NB4 (cell line): ENCODE measurements at regions not wholly inside any gene's neighbourhood (a gene's known extent, or its start where the extent isn't known, plus 50 kb on each side); places are given as distances from the start of the nearest gene placed in this dataset.

Experiments
- DNase-seq: peaks from one replicate; pipeline ENCODE4 v3.0.0; 2010; ENCODE audit warnings: low read depth
- H3K4me3 ChIP-seq: one replicate; pipeline ENCODE4 v1.5.1; 2011; ENCODE audit warnings: mild to moderate bottlenecking, low read depth, low read length, moderate library complexity
- CTCF ChIP-seq: IDR thresholded peaks from one replicate; pipeline ENCODE4 v1.5.1; 2012; ENCODE audit warnings: low read depth, low read length
- MAX ChIP-seq: IDR thresholded peaks from 2 replicates; pipeline ENCODE4 v1.6.1; 2011; ENCODE audit warnings: low read depth, low read length
- MYC ChIP-seq: IDR thresholded peaks from 2 replicates; pipeline ENCODE4 v1.6.1; 2011; ENCODE audit warnings: low read depth, low read length
- POLR2A ChIP-seq: IDR thresholded peaks from 2 replicates; pipeline ENCODE4 v1.6.1; 2011; ENCODE audit warnings: mild to moderate bottlenecking; ENCODE audit not compliant: insufficient read length; ENCODE audit errors: extremely low read depth

GRCh38 chr7:68256295-68256694, 1259.7 kb downstream of the TYW1 start:
- no peak overlapping the region for H3K4me3 ChIP-seq
- DNase-seq = no peak
- TF ChIP-seq MYC (no peak), POLR2A (no peak), MAX (no peak), CTCF (no peak)

GRCh38 chr7:68258609-68259008, 1262.0 kb downstream of the TYW1 start:
- DNase-seq = no peak
- TF ChIP-seq MAX (no peak), CTCF (no peak), MYC (no peak), POLR2A (no peak)
- H3K4me3 ChIP-seq = no peak overlapping the region

DNA sequence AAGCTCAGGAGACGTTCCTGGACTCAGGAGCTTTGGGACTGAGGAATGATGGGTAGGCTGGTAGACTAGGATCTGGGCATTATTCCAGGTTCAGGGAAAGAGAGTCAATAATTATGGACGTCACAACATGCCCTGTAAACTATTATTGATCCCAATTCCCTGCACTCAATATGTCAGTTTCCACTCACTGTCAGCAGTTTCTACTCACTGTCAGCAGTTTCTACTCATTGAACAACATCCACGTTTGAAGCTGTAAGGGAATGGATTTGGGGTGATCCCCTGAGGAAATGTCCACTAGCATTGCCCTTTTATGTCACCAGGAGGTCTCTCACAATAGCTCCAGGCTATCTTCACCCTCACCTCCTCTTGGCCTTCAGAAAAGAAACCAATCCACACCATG, 1268.6 kb downstream of the TYW1 start:
- no peak overlapping the region for H3K4me3 ChIP-seq
- no peak for TF ChIP-seq POLR2A
- no peak for TF ChIP-seq MAX
- TF ChIP-seq MYC = no peak
- TF ChIP-seq CTCF = no peak
- DNase-seq = no peak

- no peak overlapping the region for H3K4me3 ChIP-seq
- DNase-seq = no peak
- TF ChIP-seq CTCF (no peak), POLR2A (no peak), MYC (no peak), MAX (no peak)
Measured at GRCh38 chr7:68266004-68266579, 1269.5 kb downstream of the TYW1 start.

DNA sequence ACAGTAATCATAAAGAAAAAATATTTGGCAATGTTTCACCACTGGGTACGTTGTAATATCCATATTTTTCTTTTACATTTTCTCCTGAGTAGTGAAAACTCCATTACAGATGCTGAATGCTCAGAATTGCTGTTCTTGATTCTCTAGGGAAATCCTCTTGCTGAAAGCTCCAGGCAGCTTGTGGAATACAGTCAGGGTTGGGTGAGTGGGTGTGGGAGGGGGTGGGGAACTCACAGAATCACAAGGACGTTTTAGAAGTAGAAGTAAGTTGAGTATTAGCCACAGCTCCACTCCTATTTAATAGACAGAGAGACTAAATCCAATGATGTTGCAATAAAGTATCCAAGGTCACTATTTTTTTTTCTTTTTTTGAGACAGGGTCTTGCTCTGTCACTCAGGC, 1270.9 kb downstream of the TYW1 start:
- no peak for TF ChIP-seq MAX
- no peak for TF ChIP-seq POLR2A
- no peak for TF ChIP-seq CTCF
- TF ChIP-seq MYC = no peak
- no peak overlapping the region for H3K4me3 ChIP-seq
- DNase-seq = no peak

DNA sequence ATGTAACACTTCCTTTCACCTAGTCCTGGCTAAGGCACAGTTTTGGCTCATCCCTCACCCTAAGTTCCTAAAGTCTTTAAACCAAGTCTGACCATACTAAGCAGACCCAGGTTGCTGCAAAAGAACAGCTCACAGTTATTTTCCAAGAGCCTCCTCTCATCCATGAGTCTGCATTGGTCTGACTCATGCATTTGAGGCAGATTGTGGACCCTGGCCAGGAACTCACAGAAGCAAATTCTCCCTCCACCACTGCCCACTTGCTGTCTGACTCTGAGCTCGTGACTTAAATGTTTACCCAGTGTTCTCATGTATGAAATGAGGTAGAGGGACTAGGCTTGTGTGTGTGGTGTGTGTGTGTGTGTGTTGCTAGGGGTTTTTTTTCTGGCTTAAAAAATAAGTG, 1272.8 kb downstream of the TYW1 start:
- DNase-seq = no peak
- H3K4me3 ChIP-seq = no peak overlapping the region
- no peak for TF ChIP-seq MAX
- no peak for TF ChIP-seq CTCF
- TF ChIP-seq MYC = no peak
- no peak for TF ChIP-seq POLR2A
